PC-9 (cell line): ENCODE measurements at regions not wholly inside any gene's neighbourhood (a gene's known extent, or its start where the extent isn't known, plus 50 kb on each side); places are given as distances from the start of the nearest gene placed in this dataset.
"Not testable (repeated sequence)": the region's sequence is repeated elsewhere in the genome, so short reads cannot be mapped to it uniquely, and the experiment has no call there.

Experiments used
- CTCF ChIP-seq: fragments of 200-600 bp; sonication (generic); conservative IDR thresholded peaks from 2 replicates; pipeline ENCODE4 v1.6.1; 2017; ENCODE audit warnings: mixed run types, antibody characterized with exemption, mild to moderate bottlenecking, moderate library complexity
- EZH2 ChIP-seq: fragments of 200-600 bp; sonication (generic); IDR thresholded peaks from 2 replicates; pipeline ENCODE4 v1.8.0; 2017; ENCODE audit warnings: antibody characterized with exemption, low read depth

DNA sequence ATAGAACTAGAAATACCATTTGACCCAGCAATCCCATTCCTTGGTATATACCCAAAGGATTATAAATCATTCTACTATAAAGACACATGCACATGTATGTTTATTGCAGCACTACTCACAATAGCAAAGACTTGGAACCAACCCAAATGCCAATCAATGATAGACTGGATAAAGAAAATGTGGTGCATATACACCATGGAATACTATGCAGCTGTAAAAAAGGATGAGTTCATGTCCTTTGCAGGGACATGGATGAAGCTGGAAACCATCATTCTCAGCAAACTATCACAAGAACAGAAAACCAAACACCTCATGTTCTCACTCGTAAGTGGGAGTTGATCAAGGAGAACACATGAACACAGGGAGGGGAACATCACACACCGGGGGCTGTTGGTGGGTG is 108.9 kb upstream of the IL1RAPL2 start:
- TF ChIP-seq EZH2, CTCF: not testable (repeated sequence)
